Endothelial cell of umbilical vein (primary cell): ENCODE measurements at regions not wholly inside any gene's neighbourhood (a gene's known extent, or its start where the extent isn't known, plus 50 kb on each side); places are given as distances from the start of the nearest gene placed in this dataset.

Experiments
- EZH2 ChIP-seq: IDR thresholded peaks from 2 replicates; pipeline ENCODE4 v1.6.1; 2012; ENCODE audit warnings: borderline replicate concordance, low read depth, mild to moderate bottlenecking, moderate library complexity, low read length, inconsistent platforms; ENCODE audit not compliant: severe bottlenecking
- GATA2 ChIP-seq: IDR thresholded peaks from 2 replicates; pipeline ENCODE4 v1.7.0; 2011; ENCODE audit warnings: low read depth, mild to moderate bottlenecking, moderate library complexity, mixed read lengths, low read length; ENCODE audit not compliant: insufficient read length, insufficient read depth
- JUN ChIP-seq: IDR thresholded peaks from 2 replicates; pipeline ENCODE4 v1.6.1; 2011; ENCODE audit warnings: borderline replicate concordance, low read depth; ENCODE audit not compliant: insufficient read length, insufficient read depth
- MYC ChIP-seq: IDR thresholded peaks from one replicate; pipeline ENCODE4 v1.6.1; 2011; ENCODE audit warnings: mild to moderate bottlenecking, low read depth, low read length
- POLR2A ChIP-seq: IDR thresholded peaks from 2 replicates; pipeline ENCODE4 v1.6.1; 2012; ENCODE audit warnings: low read depth, mild to moderate bottlenecking, control low read depth, low read length
- POLR2AphosphoS5 ChIP-seq: IDR thresholded peaks from 2 replicates; pipeline ENCODE4 v1.6.1; 2012; ENCODE audit warnings: low read depth, mild to moderate bottlenecking, control low read depth, low read length, moderate library complexity; ENCODE audit not compliant: insufficient read depth
- TF ChIP-seq, protein P1 (sequence below), 2 donors: IDR thresholded peaks; 1 replicate in 1 of 2; 2 replicates in 1 of 2; pipeline ENCODE4 v1.5.1; 2011; ENCODE audit warnings: low read length in 2 of 2, mild to moderate bottlenecking in 2 of 2, moderate library complexity in 2 of 2, control low read depth in 1 of 2, inconsistent platforms in 1 of 2, low read depth in 1 of 2; ENCODE audit not compliant: insufficient read depth in 1 of 2; ENCODE audit errors: extremely low read depth in 1 of 2
- TF ChIP-seq, protein P2 (sequence below): IDR thresholded peaks from 2 replicates; pipeline ENCODE4 v1.6.1; 2011; ENCODE audit not compliant: insufficient read depth, insufficient read length

DNA sequence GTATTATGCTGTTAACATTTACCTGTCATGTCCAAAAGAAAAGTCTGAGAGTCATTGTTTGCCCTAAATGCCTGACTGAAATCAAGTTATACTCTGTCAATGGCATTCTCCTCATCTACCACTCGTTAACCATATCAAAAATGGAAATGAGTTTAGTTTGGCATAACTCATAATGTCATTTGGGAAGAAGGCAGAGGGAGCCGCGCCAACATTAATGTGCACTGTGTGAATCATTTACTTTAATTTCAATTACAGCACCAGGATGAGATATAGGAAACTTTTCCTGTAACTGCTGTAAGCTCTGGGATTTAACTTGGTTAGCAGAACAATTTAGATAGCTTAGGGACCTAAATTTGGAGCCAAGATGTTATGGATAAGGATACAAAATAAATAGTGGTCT is 871.2 kb upstream of the POU3F3 start:
- TF ChIP-seq, protein P1, sequence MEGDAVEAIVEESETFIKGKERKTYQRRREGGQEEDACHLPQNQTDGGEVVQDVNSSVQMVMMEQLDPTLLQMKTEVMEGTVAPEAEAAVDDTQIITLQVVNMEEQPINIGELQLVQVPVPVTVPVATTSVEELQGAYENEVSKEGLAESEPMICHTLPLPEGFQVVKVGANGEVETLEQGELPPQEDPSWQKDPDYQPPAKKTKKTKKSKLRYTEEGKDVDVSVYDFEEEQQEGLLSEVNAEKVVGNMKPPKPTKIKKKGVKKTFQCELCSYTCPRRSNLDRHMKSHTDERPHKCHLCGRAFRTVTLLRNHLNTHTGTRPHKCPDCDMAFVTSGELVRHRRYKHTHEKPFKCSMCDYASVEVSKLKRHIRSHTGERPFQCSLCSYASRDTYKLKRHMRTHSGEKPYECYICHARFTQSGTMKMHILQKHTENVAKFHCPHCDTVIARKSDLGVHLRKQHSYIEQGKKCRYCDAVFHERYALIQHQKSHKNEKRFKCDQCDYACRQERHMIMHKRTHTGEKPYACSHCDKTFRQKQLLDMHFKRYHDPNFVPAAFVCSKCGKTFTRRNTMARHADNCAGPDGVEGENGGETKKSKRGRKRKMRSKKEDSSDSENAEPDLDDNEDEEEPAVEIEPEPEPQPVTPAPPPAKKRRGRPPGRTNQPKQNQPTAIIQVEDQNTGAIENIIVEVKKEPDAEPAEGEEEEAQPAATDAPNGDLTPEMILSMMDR (IDR thresholded peaks at IDR 0.05; ENCODE audit: extremely low read depth in 1 of 2, insufficient read depth in 1 of 2, low read depth in 1 of 2, low read length in 2 of 2), result no peak
- TF ChIP-seq POLR2A, result no peak
- TF ChIP-seq MYC, result no peak
- TF ChIP-seq EZH2, result no peak
- no peak for TF ChIP-seq JUN
- TF ChIP-seq POLR2AphosphoS5, result no peak
- TF ChIP-seq, protein P2, sequence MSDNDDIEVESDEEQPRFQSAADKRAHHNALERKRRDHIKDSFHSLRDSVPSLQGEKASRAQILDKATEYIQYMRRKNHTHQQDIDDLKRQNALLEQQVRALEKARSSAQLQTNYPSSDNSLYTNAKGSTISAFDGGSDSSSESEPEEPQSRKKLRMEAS, result no peak
- TF ChIP-seq GATA2, result no peak
